ENCODE measurements at regions not wholly inside any gene's neighbourhood (a gene's known extent, or its start where the extent isn't known, plus 50 kb on each side); places are given as distances from the start of the nearest gene placed in this dataset.
"Not testable (repeated sequence)": the region's sequence is repeated elsewhere in the genome, so short reads cannot be mapped to it uniquely, and the experiment has no call there.

GRCh38 chr2:7609974-7610373 is 692.8 kb downstream of the RNF144A start:
- no peak for DNase-seq

DNA sequence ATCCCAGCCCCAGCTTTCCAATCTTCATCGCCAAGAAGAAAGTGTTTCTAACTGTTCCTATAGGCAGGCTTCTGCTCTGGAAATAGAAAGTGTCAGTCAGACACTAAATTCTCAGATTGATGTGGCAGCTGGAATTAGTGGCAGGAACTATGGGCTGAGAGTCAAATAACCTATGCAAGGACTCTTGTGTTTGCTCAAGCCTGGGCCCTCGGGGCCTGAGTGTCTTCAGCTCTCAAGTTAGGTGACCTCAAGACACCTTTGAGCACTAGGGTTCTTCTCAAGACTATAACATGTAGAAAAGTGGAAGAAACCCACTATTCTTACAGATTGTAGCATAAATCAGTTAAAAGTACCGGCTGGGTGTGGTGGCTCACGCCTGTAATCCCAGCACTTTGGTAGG is 694.5 kb downstream of the RNF144A start:
- DNase-seq, result no peak

DNA sequence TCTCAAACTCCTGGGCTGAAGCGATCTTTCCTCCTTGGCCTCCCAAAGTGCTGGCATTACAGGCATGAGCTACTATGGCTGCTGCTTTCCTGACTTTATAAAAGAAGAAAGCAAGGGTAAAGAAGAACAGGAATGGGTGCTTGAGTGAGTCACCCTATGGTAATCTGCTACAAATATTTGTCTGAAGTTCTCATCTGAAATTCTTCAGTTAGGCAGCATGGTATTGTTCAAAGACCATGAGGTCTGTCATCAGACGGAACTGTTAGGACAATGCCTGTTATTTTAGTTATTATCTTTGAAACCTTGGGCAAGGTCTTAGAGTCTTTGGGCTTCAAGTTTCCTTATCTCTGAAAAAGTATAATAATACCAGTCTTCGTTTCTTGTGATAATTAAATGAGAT is 695.8 kb downstream of the RNF144A start:
- no peak for DNase-seq

- no peak for DNase-seq
These were observed 696.6 kb downstream of the RNF144A start for GRCh38 chr2:7613831-7614230.

- no peak for DNase-seq
These were observed 700.8 kb downstream of the RNF144A start for GRCh38 chr2:7618031-7618430.

GRCh38 chr2:7619203-7619970 is 702.2 kb downstream of the RNF144A start:
- no peak for DNase-seq

- no peak for DNase-seq
These were observed 703.0 kb downstream of the RNF144A start for GRCh38 chr2:7620255-7620654.

DNA sequence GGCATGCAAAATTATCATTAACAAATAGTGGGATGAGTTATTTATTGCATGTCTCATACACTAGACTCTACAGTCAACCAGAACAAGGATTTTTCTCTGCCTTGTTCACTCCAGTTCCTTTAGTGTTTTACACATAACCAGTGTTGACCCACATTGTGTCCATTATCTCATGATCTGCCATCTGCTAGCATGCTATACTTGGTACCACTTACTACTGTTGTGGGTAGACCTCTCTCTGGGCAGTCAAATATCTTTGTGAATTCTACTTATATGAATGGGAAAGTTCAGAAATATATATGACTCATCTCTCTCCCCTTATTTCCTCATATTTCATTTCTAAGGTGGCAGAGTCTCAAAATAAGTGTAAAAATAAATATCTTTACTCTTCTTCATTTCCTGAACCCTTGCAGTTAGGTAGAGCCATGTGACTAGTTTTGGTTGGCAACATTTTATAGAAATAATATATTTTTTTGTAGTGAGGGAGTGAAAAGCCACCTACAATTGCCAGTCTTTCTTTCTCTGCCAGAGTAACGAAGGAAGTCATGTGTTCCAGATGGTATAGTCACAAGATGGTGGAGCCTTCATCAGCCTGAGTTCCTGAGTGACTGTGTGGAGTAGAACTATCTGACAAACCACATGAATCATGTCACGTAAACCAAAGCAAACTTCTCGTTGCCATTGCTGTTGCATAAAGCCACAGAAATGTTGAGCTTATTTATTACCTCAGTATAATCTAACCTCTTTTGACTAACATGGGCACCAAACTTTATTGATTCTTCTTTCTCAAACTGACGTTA is 704.0 kb downstream of the RNF144A start:
- no peak for DNase-seq

DNA sequence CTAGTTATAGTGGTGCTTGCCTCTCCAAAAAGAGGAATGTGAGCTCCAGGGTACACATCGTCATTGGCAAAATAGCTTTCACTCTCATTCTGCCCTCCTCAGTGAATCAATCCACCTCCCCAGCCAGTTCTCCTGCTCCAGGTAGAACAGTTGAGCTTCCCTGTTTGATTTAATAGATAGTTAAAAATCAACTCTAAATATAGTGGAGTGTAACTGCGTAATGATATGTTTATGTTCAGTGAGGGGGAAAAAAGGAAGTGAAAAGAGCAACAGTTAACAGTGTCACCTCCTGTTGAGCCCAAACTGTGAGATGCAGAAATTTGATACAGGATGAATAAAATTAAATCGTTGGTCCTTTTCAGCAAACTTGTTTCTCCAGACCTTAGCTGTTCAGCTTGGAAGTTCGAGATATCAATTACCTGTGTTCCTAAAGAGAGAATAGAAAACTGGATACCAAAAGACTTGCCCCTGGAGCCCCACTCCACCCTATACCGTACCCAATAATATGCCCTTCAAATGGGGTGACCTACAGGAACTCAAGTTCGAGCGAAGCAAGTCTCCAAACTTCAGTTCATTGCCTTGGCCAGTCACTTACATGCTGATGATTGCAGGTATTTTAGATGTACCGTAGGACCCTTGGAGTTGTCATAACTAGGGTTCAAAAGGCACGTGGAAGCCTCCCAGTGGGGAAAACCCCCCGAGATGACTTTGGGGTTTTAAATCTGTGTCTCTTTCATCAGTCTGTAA is 708.4 kb downstream of the RNF144A start:
- DNase-seq, result no peak

GRCh38 chr2:7626139-7626537 is 708.9 kb downstream of the RNF144A start:
- no peak for DNase-seq

- DNase-seq, result no peak
These were observed 710.4 kb downstream of the RNF144A start for GRCh38 chr2:7627583-7627982.

GRCh38 chr2:7632420-7632819 is 715.2 kb downstream of the RNF144A start:
- DNase-seq, result no peak

GRCh38 chr2:7633566-7634153 is 716.4 kb downstream of the RNF144A start:
- no peak for DNase-seq

GRCh38 chr2:7634409-7634808 is 717.2 kb downstream of the RNF144A start:
- no peak for DNase-seq

GRCh38 chr2:7639476-7639875 is 722.3 kb downstream of the RNF144A start:
- no peak for DNase-seq

DNA sequence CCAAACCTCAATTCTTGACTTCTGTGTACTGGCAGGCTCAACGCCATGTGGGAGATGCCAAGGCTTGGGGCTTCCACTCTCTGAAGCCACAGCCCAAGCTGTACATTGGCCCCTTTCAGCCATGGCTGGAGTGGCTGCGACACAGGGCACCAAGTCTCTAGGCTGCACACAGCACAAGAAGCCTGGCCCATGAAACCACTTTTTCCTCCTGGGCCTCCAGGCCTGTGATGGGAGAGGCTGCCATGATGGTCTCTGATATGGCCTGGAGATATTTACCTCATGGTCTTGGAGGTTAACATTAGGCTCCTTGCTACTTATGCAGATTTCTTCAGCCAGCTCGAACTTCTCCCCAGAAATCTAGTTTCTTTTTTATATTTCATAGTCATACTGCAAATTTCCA is 724.1 kb downstream of the RNF144A start:
- not testable (repeated sequence) for DNase-seq

DNA sequence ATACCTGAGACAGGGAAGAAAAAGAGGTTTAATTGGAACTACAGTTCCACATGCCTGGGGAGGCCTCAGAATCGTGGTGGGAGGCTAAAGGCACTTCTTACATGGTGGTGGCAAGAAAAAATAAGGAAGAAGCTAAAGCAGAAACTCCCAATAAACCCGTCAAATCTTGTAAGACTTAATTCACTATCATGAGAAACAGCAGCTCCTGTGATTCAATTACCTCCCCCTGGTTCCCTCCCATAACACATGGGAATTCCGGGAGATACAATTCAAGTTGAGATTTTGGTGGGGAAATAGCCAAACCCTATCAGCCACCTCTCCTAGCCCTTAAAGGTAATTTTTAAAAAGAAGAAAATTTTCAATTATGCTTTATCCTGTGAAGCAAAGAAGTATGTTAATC is 728.8 kb downstream of the RNF144A start:
- no peak for DNase-seq

- DNase-seq, result no peak
These were observed 729.4 kb downstream of the RNF144A start for GRCh38 chr2:7646661-7647060.

DNA sequence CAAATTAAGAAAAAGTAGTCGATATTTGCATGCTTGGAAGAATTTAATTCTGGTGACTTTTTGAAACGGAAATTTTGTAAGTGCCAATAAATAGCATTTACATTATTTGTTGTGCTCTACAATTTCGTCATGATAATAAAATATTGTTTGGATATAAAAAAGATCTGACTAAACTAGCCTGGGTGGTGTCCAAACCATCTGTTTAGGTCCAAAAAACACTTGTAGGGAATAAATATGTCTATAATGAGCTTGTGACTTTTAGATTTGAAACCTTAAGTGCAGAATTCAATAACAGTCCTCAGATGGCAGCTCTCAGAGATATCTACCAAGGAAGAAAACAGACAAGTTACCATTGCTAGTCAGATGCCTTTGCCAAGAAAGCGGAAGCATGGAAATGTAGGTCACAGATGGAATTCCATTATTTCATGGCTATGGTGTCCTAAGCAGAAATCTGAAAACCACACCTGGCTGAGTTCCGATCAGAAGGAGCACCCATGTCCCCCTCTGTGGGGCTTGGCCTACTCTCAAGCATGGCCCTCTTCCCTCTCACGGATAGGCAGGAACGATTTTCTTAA is 731.1 kb downstream of the RNF144A start:
- no peak for DNase-seq

DNA sequence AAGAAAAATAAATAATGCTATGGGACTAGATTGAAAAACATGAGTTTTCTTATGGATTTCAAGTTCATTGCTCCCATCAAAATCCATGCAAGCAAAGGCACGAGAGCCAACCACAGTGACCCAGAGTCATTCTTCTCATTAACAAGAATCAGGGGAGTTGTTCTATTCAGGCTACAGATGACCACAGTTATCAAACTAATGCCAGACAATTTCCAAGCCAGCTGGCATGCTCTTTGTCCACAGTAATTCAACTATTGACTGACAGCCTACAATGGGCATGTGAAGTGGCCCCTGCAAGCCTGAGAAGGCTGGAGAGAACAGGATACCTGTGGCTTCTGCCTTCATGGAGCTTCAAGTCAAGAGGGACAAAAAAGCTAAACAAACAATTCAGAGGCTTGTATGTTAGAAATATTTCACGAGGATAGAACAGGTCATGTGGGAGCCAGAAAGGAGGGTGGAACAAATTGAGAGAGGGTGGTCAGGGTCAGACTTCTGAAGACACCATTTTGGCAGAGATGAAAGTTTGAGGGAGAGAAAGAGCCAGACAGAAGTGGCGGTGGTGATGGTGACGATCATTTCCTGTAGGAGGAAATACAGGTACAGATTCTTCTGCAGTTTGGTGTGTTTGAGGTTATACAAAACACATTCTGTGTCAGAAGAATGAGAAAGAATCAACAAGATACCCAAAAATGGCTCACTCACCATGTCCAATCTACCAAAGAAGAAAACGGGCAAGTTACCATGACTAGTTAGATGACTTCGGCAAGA is 732.4 kb downstream of the RNF144A start:
- no peak for DNase-seq

DNA sequence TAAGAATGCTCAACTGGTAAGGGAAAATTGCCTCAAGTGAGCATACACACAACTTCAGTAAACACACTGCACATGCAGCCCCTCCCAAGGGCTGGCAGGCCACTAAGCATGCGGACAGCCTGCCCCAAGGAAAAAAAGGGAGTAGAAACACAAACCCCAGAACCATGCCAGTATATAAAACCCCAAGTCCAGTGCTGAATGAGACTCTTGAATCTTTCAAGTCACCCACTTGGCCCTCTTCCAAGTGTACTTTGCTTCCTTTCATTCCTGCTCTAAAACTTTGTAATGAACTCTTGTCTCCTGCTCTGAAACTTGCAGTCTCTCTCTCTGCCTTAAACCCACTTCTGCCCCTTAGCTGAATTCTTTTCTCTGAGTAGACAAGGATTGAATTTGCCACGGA is 736.4 kb downstream of the RNF144A start:
- no peak for DNase-seq

DNA sequence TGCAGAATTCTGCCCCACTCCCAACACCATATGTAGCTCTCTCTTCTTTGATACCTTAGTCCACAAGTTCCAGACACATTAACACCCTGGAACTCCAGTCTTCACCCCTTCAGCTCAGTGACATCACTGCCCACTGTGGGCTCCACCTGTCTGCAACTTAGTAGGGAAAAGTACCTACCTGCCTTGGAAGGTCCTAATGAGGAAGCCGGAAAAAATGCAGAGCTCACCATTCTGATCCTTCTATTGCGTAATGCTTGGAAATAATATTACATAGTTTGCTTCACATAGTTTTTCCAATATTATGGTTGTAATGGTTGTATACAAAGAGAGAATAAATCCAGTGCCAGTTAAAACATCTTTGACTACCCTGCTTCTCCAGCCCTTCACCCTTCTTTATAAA is 738.4 kb downstream of the RNF144A start:
- DNase-seq, result no peak
